HG02840 (cell line): ENCODE measurements at regions not wholly inside any gene's neighbourhood (a gene's known extent, or its start where the extent isn't known, plus 50 kb on each side); places are given as distances from the start of the nearest gene placed in this dataset.
"Not testable (repeated sequence)": the region's sequence is repeated elsewhere in the genome, so short reads cannot be mapped to it uniquely, and the experiment has no call there.

Source experiments
- ATAC-seq: cut with Tn5 transposase; IDR thresholded peaks from one replicate; pipeline ENCODE4 v1.9.1; 2021; ENCODE audit warnings: mild to moderate bottlenecking, moderate library complexity, moderate number of reproducible peaks; ENCODE audit not compliant: unreplicated experiment, low FRiP score

DNA sequence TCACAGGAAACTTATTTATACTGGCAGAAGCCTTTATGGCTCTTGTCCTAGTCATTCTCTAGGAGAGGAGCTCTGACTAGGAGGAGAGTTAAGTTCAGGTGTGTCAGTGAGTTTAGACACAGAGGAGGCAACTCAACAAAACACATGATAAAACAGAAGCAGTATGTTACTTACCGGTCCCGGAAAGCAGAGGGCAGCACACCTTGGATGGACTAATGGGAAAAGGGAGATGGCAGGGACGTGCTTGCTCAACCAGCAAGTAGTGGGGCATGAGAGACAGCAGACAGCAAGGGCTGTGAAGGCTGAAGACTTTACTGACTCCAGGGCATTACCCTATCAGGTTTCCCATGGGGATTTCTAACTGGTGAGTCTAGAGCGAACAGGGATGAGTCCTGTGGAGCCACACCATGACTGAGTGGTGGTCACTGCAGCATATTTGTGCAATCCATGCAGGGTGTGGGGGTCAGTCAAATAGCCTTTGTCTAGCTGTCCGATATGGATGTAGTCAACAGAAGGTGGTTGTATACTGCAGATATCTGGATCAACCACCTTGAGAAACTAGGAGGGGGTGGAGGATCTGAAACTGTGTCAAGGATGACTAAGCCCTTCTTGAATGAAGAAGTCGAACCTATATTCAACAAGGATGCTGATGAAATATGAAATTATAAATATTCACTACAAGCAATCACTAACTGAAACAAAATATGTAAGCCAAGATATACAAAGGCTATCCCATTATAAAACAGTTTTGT, 596.3 kb upstream of the CHRM3 start:
- no peak for ATAC-seq

DNA sequence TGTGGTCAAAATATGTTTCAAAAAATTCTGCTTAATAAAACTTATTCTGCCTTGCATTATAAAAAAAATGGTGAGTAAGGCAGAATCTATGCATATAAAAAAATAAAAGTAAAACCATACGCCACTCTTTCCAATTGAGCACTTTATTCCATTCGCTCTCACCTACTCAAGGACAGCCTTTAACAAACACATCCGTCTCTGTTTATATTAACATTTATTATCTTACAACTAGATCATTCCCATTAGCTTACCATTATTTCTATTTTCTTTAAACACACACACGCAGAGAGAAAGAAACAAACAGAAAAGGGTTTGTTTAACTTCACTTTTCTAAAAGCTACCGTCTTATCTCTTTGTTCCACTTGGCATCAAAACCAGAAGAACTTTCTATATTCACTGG, 598.9 kb upstream of the CHRM3 start:
- no peak for ATAC-seq

DNA sequence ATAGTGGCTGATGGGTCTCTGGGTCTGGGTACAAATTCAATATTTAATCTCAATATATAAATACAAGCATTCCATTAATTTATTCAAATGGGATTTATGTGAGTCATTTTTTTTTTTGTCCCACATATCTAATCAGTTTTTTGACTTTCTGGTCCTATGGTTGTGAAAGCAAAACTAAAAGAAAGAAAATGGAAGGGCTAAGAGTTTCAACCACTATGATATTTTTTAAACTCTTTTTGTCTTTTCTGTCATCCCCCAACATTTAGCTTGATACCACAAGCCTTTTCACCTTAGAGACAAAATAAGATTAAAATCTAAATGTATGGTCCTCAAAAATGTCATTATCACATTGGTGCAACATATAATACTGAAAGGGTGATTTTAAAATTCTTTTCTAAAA, 602.7 kb upstream of the CHRM3 start:
- ATAC-seq = no peak

DNA sequence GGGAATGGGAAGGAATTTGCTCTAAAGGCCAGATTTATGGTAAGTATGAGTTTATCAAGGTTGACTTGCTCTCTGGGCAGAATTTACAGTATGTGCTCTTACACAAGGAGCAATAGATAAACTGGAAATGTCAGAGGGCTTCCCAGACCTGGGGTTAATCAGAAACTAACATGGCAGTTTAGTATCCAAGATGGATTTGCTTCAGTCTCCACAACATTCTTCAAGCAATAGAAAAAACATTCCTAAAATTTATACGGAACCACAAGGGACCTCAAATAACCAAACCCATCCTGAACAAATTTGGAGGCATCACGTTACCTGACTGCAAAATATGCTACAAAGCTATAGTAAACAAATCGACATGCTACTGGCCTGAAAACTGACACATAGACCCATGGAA, 606.7 kb upstream of the CHRM3 start:
- ATAC-seq = no peak

DNA sequence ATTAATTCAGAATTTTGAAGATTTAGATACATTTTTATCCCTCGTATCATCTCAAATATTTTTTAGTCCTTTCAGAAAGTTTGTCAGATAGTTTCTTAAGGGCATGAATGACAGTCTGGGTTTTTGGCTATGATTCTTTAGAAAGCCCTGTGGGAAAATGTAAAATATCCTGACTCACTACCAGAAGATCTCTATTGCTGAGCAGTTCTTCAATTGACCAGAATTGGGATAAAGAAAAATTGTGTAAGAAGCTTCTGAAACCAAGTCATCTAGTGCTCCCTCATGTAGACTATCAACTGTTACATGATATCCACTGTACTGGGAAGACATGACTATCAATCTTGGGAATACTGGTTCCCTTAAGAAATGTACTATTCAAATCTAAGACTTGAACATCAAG, 608.3 kb upstream of the CHRM3 start:
- no peak for ATAC-seq

DNA sequence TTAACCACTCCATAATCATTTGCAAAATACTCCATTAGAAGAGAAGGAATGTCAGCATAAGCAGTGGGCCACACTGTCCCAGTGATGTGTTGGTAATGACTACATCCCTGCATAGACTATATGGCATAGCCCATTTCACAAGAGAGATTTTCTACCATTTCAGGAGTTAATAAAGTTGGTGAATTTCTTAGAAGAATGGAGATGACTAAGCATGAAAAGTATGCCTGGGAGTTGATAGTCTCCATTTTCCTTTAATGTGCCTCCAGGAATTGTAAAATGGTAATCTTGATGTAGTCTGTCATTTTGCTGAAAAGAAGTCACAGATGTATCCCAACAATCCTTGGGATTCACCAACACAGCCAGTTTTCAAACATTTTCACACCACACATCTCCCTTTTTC, 608.8 kb upstream of the CHRM3 start:
- ATAC-seq = no peak

DNA sequence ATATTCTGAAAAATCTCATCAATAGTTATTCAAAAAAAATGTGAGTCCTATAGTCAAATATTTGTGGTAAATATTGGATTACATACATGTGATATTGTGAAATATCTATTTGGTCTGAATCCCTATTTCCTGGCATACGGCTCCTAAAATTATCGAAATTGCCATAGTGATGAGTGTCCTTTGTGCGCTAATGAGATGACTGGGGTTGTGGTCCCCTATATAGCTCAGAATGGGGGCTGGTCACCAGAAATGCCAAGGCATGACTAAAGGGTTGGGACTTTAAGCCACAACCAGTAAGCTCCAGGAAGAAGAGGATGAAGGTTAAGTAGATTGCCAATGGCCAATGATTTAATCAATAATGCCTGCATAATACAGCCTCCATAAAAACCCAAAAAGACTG, 610.2 kb upstream of the CHRM3 start:
- no peak for ATAC-seq

DNA sequence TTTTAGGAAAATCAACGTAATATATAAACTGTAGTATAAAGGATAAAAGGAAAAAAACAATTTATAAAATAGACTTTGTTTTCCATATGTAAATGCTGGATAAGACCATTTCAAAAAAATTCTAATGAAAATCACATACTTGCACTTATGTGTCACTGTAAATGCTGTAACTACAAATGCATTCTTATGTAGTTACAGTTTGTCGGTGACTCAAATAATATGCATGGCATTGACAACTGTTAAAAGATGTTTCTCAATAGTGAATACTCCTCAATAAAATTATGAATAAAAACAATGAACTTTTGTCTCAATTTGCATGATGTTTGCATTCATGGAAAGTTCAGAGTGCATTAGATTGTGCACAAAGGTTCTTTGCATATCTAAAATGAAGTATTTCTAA, 614.0 kb upstream of the CHRM3 start:
- ATAC-seq = no peak

DNA sequence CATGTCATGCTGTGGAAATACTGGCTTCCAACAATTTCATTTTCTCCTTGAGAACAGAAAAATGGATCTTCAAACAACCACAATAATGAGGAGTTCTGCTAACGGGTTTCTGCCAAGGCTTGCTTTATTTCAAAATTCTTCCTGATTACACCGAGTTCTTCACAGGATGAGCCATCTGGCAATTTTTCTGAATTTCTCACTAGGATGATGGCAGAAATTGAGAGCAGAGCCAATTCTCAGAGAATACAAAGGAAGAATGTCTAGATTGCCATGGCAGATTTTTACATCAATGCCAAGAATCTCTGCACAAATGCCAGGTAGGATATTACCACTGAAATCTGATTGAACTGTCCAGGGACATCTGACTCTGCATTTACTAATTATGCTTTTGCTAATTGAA, 619.0 kb upstream of the CHRM3 start:
- ATAC-seq = no peak

DNA sequence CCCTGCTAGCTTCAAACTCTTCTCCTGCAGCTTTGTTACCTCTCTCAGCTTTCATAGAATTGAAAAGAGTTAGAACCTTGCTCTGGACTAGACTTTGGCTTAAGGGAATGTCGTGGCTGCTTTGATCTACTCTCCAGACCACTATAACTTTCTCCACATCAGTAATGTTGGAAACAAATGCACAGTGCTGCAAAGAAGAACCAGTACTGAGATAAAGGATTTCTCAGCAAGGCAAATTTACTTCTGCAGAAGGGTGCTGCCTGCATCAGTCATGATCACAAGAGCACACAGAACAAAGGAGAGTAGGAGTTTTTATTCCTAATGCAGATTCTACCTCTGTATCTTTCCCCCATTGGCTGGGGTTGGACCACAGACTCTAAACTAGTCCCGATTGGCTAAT, 621.6 kb upstream of the CHRM3 start:
- ATAC-seq = no peak

DNA sequence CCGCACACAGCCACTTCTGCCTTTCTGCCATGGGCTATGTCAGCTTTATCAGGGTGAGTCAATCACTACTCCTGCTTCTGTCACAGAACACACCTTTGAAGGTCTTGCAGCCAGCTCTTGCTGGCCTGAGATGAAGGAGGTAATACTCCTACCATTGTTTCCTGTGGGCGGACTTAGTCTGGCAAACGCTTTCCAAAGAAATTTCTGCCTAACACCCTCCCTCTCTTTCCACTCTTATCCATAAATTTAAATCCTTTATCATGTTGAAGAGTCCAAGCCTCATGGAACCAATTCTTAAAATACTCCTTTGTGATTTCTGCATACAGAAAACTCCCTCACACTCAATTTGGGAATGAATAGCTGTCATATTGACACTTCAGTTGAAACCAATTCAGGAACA, 633.1 kb upstream of the CHRM3 start:
- no peak for ATAC-seq

DNA sequence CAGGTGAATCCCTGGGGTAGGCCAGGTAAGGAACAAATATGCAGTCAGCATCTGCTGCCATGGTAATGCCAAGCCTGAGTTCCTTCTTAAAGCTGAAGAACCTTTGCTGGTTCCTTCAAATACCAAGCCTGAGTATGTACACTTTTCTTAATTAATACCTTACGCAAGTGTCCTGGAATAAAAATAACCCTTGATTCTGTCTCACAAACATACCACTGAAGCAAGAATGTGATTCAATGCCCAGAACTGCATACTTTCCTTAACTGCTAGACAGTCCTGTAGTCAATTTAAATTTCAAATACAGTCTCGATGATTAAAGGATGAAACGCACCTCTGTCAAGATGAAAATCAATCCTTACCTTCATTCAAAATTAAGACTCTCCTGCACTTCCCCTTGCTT, 634.0 kb upstream of the CHRM3 start:
- no peak for ATAC-seq

DNA sequence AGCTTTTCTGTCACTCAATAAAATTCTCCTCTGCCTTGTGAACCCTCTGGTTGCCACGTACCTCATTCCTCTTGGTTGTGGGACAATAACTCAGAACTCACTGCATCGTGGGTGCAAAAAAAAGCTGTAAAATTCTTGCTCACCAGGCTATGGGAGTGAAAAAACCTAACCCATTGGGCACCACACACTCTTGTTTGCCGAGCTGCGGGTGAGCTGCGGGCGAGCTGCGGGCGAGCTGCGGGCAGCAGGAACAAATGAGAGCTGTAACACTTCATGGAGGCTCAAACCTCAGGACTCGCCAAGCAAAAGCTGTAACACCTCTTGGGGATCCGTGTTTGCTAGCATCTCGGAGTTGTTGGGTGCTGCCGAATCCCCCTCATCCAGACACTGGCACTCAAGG, 641.3 kb upstream of the CHRM3 start:
- no peak for ATAC-seq

DNA sequence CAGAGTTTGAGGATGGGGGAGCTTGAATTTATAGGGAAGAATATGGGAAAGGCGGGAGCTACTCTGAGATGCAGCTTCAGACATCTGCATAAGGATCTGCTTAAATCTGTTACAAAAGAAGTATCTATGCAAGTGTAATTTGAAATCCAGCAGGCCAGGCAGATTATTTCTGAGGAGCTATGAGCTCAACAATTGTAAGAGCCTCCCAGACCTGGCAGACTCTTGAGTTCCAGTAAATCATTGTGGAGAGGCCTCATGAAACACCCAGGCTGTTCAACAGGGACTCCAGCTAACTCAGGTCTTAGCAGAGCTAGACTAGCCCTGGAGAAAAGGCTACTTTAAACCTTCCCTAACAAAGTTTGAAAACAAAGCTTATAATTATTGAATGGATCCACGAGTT, 647.5 kb upstream of the CHRM3 start:
- ATAC-seq = no peak

DNA sequence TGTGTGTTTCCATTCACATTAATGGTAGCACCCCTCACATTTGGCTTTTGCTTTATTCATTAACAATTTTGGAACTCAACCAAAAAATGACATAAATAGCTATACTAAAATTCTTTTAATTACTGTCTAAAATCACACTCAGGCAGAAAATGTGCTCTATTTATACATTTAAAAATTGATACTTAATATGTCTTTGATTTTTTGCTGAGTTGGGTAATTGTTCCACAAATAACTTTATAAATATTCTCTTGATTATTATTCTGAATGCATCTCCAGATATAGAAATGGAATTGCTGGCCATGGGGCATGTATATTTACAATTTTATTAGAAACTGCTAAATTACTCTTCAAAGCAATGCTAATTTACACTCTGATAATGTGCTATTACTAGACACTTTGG, 658.7 kb upstream of the CHRM3 start:
- ATAC-seq = no peak

DNA sequence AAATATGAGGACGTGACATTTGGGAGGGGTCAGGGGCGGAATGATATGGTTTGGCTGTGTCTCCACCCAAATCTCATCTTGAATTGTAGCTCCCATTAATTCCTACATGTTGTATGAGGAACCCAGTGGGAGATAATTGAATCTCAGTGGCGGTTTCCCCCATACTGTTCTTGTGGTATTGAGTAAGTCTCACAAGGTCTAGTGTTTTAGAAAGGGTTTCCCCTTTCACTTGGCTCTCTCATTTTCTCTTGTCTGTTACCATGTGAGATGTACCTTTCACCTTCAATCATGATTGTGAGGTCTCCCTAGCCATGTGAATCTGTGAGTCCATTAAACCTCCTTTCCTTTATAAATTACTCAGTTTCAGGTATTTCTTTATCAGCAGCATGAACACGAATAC, 663.6 kb upstream of the CHRM3 start:
- ATAC-seq = no peak

DNA sequence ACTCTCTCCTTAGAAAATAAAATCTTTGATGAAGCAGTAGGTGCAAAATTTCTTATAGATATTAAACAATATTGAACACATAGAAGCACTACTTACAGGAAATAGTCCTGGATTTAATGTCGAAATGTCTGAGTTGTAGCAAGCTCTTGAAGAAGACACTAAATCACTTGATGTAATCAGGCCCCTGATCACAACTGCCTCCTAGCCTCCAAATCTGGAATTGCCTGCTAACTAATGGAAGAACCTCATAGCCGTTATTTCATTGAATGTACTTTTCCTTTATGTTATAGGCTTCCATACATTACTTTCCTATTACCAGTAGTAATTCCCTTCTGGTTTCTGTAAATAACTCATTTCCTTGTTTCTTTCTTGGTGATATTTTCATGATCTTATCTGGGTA, 675.7 kb upstream of the CHRM3 start:
- ATAC-seq = no peak

DNA sequence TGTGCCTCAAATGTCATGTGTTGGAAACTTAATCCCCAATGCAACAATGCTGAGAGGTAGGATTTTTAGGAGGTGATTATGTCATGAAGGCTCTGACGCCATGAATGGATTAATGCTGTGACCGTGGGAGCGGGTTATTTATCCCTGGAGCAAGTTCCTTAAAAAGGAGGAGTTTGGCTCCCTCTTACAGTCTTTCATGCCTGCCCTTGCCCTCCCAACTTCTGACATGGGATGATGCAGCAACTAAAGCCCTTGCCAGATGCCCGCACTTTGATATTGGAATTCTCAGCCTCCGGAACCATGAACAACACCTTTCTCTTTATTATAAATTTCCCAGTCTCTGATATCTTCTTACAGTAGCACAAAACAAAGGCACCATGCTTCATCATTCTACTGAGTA, 685.3 kb upstream of the CHRM3 start:
- no peak for ATAC-seq

DNA sequence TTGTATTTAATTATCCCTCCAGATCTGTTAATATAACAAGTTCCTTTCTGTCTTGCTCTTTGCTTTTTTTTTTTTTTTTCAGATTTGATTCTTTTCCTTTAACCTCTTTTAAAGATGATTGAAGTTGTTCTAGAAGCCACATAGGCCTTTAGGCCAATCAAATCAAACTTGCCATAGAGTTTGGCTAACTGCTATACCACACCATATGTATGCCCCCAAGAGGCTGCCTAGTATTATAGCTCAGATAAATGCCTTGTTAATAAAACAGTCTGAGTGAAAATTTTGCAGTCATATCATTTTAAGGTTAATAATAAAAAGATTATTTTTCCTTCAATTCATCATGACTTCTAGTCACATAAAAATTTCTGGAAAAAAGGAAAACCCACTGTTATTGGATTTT, 696.0 kb upstream of the CHRM3 start:
- no peak for ATAC-seq

DNA sequence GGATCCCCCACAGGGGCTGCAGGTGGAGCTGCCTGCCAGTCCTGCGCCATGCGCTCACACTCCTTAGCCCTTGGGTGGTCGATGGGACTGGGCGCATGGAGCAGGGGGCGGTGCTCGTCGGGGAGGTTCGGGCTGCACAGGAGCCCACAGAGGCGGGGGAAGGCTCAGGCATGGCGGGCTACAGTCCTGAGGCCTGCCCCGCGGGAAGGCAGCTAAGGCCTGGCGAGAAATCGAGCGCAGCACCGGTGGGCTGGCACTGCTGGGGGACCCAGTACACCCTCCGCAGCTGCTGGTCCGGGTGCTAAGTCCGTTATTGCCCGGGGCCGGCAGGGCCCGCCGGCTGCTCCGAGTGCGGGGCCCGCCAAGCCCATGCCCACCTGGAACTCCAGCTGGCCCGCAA, 701.8 kb upstream of the CHRM3 start:
- not testable (repeated sequence) for ATAC-seq

DNA sequence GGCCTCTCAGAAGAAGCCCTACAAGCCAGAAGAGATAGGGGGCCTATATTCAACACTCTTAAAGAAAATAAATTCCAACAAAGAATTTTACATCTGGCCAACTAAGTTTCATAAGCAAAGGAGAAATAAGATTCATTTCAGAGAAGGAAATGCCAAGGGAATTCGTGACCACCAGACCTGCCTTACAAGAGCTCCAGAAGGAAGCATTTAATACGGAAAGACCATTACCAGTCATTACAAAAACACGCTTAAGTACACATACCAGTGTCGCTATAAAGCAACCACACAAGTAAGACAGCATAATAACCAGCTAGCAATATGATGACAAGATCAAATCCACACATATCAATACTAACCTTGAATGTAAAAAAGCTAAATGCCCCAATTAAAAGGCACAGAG, 704.9 kb upstream of the CHRM3 start:
- ATAC-seq = no peak

DNA sequence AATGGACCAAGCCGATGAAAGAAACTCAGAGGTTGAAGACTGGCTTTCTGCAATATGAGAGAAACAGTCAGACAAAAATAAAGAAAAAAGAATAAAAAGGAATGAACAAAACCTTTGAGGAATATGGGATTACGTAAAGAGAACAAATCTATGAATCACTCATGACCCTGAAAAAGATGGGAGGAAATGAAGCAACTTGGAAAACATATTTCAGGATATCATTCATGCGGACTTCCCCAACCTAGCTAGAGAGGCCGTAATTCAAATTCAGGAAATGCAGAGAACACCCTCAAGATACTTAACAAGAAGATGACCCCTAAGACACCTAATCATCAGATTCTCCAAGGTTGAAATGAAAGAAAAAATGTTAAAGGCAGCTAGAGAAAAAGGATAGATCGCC, 705.3 kb upstream of the CHRM3 start:
- no peak for ATAC-seq

DNA sequence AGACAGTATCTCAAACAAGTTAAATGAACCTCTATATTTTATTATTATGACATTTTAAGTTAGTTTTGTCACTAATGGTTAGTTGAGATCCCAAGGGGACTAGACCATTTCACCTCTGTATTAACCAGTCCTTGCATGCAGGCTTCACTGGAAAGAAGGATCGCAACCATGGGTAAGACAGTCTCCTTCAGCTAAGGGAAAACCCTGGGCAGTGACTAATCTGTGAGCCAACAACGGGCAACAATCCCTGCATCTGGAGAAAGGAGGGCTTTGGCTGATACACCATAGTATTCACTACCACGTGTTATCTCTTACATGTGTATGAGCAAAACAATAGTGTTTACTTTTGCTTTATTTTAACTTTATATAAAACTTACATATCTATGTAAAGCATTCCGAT, 708.8 kb upstream of the CHRM3 start:
- ATAC-seq = no peak
